ENCODE measurements at regions not wholly inside any gene's neighbourhood (a gene's known extent, or its start where the extent isn't known, plus 50 kb on each side); places are given as distances from the start of the nearest gene placed in this dataset.

- no peak overlapping the region for H3K4me3 ChIP-seq (ENCODE audit: low read depth, low read length)
- no peak for TF ChIP-seq MYC (IDR thresholded peaks at IDR 0.05; ENCODE audit: low read depth, low read length)
- TF ChIP-seq CTCF (IDR thresholded peaks at IDR 0.05; ENCODE audit: low read depth, low read length) = no peak
- no peak for TF ChIP-seq POLR2A (IDR thresholded peaks at IDR 0.05; ENCODE audit: extremely low read depth, insufficient read length)
- TF ChIP-seq MAX (IDR thresholded peaks at IDR 0.05; ENCODE audit: low read depth, low read length) = no peak
- DNase-seq (ENCODE audit: low read depth) = no peak
Measured at GRCh38 chr3:157872902-157873301, 233.3 kb downstream of the SHOX2 start.

GRCh38 chr3:157871838-157872460, 234.3 kb downstream of the SHOX2 start:
- TF ChIP-seq POLR2A (IDR thresholded peaks at IDR 0.05; ENCODE audit: extremely low read depth, insufficient read length) = no peak
- TF ChIP-seq MAX (IDR thresholded peaks at IDR 0.05; ENCODE audit: low read depth, low read length) = no peak
- no peak for TF ChIP-seq CTCF (IDR thresholded peaks at IDR 0.05; ENCODE audit: low read depth, low read length)
- TF ChIP-seq MYC (IDR thresholded peaks at IDR 0.05; ENCODE audit: low read depth, low read length) = no peak
- no peak for DNase-seq (ENCODE audit: low read depth)
- no peak overlapping the region for H3K4me3 ChIP-seq (ENCODE audit: low read depth, low read length)

GRCh38 chr3:157871248-157871647, 235.0 kb downstream of the SHOX2 start:
- no peak for DNase-seq (ENCODE audit: low read depth)
- TF ChIP-seq CTCF (IDR thresholded peaks at IDR 0.05; ENCODE audit: low read depth, low read length) = no peak
- no peak for TF ChIP-seq MYC (IDR thresholded peaks at IDR 0.05; ENCODE audit: low read depth, low read length)
- no peak for TF ChIP-seq MAX (IDR thresholded peaks at IDR 0.05; ENCODE audit: low read depth, low read length)
- no peak for TF ChIP-seq POLR2A (IDR thresholded peaks at IDR 0.05; ENCODE audit: extremely low read depth, insufficient read length)

GRCh38 chr3:157868946-157869345, 237.3 kb downstream of the SHOX2 start:
- TF ChIP-seq MAX (IDR thresholded peaks at IDR 0.05; ENCODE audit: low read depth, low read length) (no peak), POLR2A (IDR thresholded peaks at IDR 0.05; ENCODE audit: extremely low read depth, insufficient read length) (no peak), CTCF (IDR thresholded peaks at IDR 0.05; ENCODE audit: low read depth, low read length) (no peak), MYC (IDR thresholded peaks at IDR 0.05; ENCODE audit: low read depth, low read length) (no peak)
- H3K4me3 ChIP-seq (ENCODE audit: low read depth, low read length) = no peak overlapping the region
- DNase-seq (ENCODE audit: low read depth) = no peak

More at GRCh38 chr3:157871248-157871647, 235.0 kb downstream of the SHOX2 start:
- H3K4me3 ChIP-seq (ENCODE audit: low read depth, low read length) = no peak overlapping the region

- no peak overlapping the region for H3K4me3 ChIP-seq (ENCODE audit: low read depth, low read length)
- DNase-seq (ENCODE audit: low read depth) = no peak
- TF ChIP-seq MYC (IDR thresholded peaks at IDR 0.05; ENCODE audit: low read depth, low read length) = no peak
- TF ChIP-seq MAX (IDR thresholded peaks at IDR 0.05; ENCODE audit: low read depth, low read length) = no peak
- TF ChIP-seq CTCF (IDR thresholded peaks at IDR 0.05; ENCODE audit: low read depth, low read length) = no peak
- no peak for TF ChIP-seq POLR2A (IDR thresholded peaks at IDR 0.05; ENCODE audit: extremely low read depth, insufficient read length)
Measured at GRCh38 chr3:157868196-157868595, 238.0 kb downstream of the SHOX2 start.
